Inflammatory macrophage (primary cell): ENCODE measurements at regions not wholly inside any gene's neighbourhood (a gene's known extent, or its start where the extent isn't known, plus 50 kb on each side); places are given as distances from the start of the nearest gene placed in this dataset.

Source experiments
- DNase-seq, 2 donors: peaks; one replicate each; pipeline ENCODE4 v3.0.0-alpha.2; 2020 to 2022

GRCh38 chr5:156232251-156232869, 94.6 kb upstream of the SGCD start:
- DNase-seq = no peak

GRCh38 chr5:156237361-156237760, 89.6 kb upstream of the SGCD start:
- no peak for DNase-seq

GRCh38 chr5:156239800-156240199, 87.2 kb upstream of the SGCD start:
- DNase-seq = no peak

- no peak for DNase-seq
Observed at GRCh38 chr5:156240414-156240813, 86.5 kb upstream of the SGCD start.

GRCh38 chr5:156241266-156241665, 85.7 kb upstream of the SGCD start:
- no peak for DNase-seq

GRCh38 chr5:156245895-156246294, 81.1 kb upstream of the SGCD start:
- no peak for DNase-seq

GRCh38 chr5:156251076-156251475, 75.9 kb upstream of the SGCD start:
- no peak for DNase-seq

- DNase-seq = no peak
Observed at GRCh38 chr5:156253130-156253529, 73.8 kb upstream of the SGCD start.

- DNase-seq = no peak
Observed at GRCh38 chr5:156254196-156254595, 72.8 kb upstream of the SGCD start.

- DNase-seq = no peak
Observed at GRCh38 chr5:156256642-156257041, 70.3 kb upstream of the SGCD start.

GRCh38 chr5:156258934-156259333, 68.0 kb upstream of the SGCD start:
- no peak for DNase-seq

- DNase-seq = no peak
Observed at GRCh38 chr5:156259618-156260017, 67.3 kb upstream of the SGCD start.

- no peak for DNase-seq
Observed at GRCh38 chr5:156261275-156261939, 65.6 kb upstream of the SGCD start.

- no peak for DNase-seq
Observed at GRCh38 chr5:156271569-156271968, 55.4 kb upstream of the SGCD start.

- no peak for DNase-seq
Observed at GRCh38 chr5:156272139-156272538, 54.8 kb upstream of the SGCD start.

- DNase-seq = no peak
Observed at GRCh38 chr5:156273325-156273724, 53.6 kb upstream of the SGCD start.

GRCh38 chr5:156274453-156274852, 52.5 kb upstream of the SGCD start:
- DNase-seq = no peak
